ENCODE measurements at regions not wholly inside any gene's neighbourhood (a gene's known extent, or its start where the extent isn't known, plus 50 kb on each side); places are given as distances from the start of the nearest gene placed in this dataset.
"Not testable (repeated sequence)": the region's sequence is repeated elsewhere in the genome, so short reads cannot be mapped to it uniquely, and the experiment has no call there.

DNA sequence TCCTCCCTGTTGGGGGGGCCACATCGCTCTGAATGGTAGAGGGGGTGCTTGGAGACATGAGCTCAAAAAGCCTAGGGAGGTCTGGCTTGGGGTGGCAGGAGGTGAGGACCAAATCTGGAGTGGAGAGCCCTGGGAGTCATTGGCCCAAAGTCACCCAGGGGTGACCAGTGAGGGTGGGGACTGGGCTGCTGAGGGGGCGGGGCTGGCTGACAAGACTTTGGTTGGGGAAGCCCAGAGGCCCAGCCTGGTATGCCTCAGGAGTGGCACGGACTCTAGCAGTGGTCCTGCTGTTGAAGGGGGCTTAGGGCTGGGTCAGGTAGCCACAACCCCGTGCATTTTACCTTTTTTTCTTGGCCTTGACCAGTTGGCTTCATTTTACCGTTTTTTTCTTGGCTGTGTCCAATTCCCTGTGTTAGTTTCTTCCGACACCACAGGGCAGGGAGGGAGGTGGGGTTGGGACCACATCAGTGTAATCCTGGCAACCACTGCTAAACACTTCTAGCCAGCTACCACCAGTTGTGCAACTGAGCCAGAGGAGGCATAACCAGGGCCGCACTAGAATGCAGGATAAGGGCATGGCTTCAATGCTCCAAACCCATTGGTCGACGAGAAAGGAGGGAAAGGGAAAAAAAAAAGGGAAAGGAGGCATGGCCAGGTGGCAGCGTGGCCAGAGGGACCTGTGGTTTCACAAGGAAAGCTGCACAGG, 105.3 kb upstream of the C2CD4B start:
- DNase-seq (ENCODE audit: low read depth in 2 of 2) = no peak

DNA sequence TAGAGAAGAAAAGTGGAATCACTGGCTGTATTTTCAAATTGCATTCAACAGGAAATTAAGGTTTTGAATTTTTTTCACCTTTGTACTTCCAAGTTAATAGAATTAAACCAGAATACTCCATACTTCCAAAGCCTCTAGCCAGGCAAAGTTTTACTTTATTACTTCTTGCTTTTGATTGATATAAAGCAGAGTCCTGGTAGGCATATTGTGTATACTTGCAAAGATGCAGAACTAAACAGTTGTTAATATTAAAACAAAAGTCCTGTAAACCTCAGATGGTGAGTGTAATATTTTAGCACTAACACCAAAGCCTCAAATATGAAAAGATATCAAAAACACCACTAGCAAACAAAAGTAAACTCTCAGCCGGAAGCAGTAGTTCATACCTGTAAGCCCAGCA, 107.2 kb upstream of the C2CD4B start:
- no peak for DNase-seq (ENCODE audit: low read depth in 2 of 2)

DNA sequence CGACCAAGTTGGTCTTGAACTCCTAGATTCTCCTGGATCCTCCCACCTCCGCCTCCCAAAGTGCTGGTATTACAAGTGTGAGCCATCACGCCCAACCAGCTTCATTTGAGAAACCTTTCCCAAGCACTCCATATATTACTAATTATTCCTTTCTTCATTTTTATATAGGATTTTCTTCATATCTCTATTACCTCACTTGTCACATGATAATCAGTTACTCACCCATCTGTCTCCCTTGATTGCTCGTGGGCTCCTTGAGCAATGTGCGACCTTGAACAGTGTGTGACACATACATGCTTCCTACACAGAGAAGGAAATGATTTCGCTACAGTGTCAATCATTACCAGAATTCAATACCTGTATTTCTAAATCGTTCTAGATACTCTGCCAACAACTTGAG, 110.7 kb upstream of the C2CD4B start:
- no peak for DNase-seq (ENCODE audit: low read depth in 2 of 2)

DNA sequence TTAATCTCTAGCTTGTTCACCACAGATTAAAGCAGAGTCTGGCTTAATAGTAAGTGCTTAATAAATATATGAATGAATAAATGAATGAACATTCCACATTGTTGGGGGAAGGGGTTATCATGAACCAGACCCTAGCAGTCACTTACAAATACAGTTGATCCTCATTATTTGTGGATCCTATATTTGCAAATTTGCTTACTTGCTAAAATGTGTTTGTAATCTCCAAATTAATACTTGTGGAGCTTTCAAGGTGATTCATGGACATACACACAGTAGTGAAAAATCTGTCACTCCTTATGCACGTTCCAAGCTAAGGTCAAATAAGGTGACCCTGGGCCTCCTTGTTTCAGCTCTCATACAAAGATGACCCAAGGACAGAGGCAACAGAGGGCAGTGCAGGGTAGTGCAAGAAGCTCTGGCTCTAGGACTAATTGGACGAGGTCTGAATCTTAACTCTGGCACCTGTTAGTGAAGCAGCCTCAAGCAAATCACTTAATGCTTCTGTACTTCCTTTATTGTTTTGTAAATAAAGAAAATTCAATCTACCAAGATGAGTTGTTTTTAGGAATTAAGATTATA, 112.8 kb upstream of the C2CD4B start:
- DNase-seq (ENCODE audit: low read depth in 2 of 2) = no peak

DNA sequence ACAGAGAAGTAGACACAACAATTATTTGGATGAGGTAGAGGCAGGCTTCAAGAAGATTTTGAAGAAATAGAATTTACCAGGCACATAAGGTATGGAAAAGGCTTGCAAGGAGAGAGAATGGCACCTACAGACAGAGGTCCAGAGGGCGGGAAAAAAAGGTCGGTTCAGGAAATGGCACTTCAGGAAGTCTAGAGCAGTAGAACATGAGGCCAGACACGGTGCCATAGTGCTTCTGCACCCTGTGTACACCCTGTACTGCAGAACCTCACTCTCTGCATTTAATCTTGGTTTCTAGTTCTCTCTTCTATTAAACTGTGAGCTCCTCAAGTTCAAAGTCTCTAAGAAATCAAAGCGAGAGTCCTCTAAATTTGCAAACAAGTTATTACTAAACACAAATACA, 113.4 kb upstream of the C2CD4B start:
- DNase-seq (ENCODE audit: low read depth in 2 of 2) = no peak

DNA sequence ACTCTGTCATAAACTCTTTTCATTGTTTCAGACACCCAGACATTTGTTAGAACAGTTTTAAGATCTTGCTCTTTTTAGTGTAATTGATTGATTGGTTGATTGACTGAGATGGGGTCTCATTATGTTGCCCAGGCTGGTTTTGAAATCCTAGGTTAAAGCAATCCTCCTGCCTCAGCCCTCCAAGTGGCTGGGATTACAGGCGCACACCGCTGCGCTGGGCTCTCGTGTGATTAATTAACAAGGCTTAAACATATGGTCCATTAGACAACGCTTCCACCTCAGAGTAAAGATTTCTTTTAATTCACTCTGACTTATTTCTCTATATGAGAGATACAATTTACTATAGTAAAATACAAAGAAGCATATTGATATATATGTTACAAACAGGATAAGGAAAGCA, 114.0 kb upstream of the C2CD4B start:
- no peak for DNase-seq (ENCODE audit: low read depth in 2 of 2)

DNA sequence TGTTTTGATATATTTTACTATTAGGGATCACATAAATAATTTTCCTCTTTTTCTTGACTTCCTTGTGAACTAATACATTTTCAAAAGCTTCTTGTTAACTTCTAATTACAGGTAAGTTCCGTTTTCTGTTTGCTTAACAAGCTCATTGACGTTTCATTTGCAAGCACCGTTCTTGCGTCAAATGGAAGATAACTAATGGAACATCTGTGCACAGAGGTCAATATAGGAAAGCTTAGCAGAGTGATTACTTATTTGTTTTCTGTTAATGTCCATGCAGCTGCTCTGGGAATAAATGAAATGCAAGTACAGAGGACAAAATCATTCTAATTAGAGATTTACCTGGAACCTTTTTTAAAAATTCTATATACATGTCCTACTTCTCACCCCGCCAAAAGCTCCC, 115.5 kb upstream of the C2CD4B start:
- DNase-seq (ENCODE audit: low read depth in 2 of 2) = no peak

DNA sequence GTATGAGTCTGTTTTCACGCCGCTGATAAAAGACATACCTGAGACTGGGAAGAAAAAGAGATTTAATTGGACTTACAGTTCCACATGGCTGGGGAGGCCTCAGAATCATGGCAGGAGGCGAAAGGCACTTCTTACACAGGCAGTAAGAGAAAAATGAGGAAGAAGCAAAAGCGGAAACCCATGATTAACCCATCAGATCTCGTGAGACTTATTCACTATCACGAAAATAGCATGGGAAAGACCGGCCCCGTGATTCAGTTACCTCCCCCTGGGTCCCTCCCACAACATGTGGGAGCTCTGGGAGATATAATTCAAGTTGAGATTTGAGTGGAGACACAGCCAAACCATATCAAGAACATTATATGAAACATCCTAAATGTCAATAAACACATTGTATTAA, 116.7 kb upstream of the C2CD4B start:
- DNase-seq (ENCODE audit: low read depth in 2 of 2) = not testable (repeated sequence)

DNA sequence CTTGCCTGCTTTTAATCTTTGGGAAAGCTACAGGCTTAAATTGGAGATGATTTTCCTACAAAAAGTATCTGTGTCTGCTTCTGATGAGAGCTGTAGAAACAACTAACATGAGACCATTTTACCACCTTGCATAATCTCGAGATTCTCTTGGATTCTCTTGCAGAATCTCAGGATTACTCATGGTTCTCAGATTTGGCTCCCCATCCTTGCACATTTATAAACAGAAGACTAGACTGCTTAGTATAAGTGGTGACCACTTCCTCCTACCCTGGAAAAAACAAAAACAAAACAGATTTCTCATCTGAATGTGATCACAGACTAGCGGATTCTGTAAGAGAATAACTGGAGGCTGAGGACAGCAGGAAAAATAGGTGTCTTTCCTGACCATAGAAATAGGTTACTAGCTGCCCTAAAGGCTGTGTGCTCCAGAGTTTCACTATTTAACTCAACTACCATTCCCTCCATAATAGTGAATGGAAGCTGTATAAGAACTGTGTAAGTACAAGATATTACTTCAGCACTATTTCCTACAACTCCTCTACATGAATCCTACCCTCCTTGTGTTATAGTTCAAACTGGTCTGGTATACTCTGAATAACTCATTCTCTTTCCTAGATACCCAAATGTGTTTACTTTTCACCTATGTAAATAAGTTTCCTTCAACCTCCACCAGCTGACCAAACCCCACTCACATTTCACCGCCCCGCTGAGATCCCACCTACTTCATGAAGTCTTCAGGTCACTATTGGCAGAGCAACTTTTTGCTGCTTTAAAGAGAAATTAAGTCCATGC, 122.2 kb upstream of the C2CD4B start:
- DNase-seq (ENCODE audit: low read depth in 2 of 2) = no peak

DNA sequence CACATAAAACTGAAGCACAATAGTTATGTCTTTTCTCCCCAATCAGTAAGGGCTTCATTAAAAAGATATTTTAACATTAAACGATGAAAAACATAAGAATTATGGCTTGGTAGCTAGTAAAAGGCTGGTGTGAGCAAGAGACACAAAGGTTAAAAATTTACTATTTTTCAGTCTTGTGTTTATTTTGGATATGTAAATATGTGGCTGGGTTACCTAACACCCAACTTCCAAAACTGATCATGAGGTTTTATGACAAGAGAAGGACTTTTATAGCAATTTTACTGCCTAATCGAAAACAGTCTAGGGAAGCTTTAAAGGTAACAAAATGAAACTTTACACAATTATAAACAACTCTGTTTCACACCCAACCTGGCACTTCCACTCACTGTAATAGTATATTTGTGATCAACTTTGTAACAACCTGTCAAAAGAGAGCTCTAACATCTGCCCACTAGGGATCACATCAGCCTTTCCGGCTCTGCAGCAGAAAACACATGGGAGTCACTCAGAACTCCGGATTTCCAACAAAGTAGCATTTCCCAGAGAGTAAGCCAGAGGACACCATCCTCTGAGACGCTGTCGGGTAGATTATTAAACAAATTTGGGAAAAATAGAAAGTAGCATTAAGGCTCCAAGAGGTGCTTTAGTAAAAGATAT, 123.4 kb upstream of the C2CD4B start:
- DNase-seq (ENCODE audit: low read depth in 2 of 2) = no peak

DNA sequence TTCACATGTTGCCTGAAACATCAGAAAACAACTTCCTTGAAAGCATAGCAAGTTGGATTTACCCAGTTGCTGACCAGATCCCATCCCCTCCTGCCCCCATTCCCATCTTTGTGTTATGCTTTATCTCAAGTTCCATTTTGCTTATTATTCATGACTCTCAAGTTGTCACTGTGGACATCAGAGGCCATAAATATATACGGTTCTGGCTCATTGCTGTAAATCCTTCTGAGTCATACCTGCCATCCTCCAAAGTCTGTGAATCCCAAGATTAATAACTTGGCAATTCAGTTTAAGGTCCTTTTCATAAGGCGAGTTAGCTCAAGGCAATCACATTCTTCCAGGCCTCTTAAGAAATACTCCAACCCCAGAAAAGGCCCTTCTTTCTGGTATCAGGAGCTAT, 126.2 kb upstream of the C2CD4B start:
- DNase-seq (ENCODE audit: low read depth in 2 of 2) = no peak

DNA sequence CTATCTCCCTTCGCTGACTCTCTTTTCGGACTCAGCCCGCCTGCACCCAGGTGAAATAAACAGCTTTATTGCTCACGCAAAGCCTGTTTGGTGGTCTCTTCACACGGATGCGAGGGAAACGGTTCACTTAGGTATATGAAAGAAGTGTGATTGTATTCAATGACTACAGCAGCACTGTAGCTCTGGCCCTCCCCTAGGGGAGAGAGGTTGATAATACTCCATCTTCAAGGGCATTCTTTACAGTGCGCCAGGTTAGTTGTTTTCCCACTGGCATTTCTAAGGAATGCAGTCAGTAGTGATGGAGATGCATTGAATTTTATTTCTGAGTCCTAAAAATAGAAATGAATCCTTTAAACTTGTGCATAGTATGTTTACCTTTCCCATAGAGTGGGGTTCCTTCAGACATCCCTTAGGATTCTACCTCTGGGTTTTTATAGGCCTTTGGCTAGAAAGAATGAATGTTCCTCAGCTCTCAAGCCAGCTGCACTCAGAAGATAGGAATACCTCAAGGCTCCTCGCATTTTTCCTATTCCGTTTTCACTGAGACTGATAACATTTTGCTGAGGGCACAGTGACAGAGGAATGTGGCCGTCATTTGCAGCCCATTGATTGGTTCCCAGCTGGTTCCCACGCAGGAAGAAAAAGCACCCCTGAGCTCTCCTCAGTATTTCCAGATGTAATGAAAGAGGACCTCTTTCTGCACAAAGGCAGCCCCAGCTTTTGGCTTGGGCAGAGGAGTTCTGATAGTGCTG, 131.8 kb upstream of the C2CD4B start:
- no peak for DNase-seq (ENCODE audit: low read depth in 2 of 2)

DNA sequence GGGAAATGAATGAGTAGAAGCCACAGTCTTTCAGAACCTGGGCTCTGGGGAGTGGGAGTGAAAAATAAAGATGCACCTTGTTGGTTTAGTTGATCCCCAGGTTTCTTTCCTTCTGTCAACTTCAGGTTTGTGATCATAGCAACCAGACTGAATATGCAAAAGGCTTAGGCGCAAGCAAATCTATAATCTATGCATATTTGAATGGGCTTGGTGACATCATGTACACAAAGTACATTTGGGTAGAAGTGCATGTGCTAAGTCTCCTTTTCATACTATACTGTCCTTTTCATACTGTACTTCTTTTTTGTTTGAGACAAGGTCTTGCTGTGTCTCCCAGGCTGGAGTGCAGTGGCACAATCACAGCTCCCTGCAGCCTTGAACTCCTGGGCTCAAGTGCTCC, 132.4 kb upstream of the C2CD4B start:
- DNase-seq (ENCODE audit: low read depth in 2 of 2) = no peak

DNA sequence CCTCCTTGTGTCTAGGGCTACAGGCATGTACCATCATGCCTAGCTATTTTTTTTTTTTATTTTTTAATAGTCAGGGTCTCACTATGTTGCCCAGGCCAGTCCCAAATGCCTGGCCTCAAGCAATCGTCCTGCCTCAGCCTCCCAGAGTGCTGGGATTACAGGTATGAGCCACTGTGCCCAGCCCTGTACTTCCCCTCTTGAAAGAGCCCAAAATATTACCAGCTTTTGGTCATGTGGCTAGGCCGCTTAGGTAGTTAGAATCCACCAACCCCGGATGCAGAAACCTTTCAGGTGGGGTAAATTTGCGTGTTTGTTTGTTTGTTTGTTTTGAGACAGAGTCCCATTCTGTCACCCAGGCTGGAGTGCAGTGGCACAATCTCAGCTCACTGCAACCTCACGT, 132.8 kb upstream of the C2CD4B start:
- no peak for DNase-seq (ENCODE audit: low read depth in 2 of 2)

DNA sequence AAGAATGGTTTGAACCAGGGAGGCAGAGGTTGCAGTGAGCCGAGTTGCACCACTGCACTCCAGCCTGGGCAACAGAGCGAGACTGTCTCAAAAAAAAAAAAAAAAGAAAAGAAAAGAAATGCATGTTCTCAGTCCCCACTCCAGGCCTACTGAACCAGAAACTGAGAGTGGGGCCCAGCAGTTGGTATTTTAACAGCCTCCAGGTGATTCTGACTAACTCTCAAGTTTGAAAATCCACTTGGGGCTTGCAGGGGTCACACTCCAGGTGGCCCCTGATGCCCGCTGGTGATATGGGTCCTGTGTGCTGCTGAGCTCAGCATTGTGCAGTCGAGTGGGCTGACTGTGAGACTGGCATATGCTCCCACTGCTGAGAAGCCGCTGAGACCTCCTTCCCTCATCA, 133.7 kb upstream of the C2CD4B start:
- no peak for DNase-seq (ENCODE audit: low read depth in 2 of 2)

DNA sequence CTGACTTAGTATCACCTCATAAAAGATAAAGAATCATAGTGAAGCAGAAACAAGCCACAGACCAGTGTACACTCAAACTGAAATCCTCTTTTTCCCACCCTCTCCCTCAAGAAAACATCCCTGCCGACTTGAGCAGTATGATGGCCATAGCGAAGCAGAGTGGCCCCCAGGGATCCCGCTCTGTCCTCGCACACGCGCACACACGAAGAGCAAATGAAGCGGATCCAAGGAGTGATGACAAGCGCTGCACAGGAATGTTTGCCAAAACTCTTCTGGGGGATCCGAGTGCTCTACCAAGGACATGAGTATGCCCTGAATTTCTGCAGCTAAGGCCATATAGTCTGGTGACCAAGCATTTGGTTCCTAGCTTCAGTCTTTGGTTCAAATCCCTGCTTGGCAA, 134.5 kb upstream of the C2CD4B start:
- no peak for DNase-seq (ENCODE audit: low read depth in 2 of 2)

DNA sequence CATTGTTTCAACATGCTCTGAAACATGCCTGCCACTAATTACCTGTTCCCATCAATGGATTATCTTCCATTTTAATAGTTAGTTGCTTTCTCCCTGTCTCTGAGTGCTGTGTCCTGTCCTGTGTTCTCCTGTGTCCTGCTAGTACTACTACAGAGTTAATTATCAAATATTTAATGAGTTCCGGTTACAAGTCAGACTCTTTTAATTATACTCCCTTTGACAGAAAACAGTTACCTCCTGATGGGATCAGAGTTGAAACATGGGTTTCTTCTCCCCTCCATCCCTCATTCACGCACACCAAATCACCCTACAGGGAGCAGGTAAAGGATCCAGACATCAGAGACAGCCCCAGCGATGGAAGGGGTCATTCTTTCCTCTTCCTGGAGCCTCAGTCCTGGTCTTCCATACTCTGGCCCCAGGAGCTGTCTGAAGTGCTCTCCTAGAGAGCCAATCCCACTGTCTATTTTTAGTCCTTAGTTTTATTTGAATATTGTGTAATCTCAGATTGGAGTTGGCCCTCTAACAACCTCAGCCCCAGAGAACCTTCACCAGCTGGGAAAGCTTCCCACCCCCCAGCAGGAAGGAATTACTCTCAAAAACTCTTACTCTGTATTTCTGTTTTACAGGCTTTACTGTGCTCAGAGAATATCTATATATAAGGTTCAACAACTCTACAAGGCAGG, 137.0 kb upstream of the C2CD4B start:
- DNase-seq (ENCODE audit: low read depth in 2 of 2) = no peak

DNA sequence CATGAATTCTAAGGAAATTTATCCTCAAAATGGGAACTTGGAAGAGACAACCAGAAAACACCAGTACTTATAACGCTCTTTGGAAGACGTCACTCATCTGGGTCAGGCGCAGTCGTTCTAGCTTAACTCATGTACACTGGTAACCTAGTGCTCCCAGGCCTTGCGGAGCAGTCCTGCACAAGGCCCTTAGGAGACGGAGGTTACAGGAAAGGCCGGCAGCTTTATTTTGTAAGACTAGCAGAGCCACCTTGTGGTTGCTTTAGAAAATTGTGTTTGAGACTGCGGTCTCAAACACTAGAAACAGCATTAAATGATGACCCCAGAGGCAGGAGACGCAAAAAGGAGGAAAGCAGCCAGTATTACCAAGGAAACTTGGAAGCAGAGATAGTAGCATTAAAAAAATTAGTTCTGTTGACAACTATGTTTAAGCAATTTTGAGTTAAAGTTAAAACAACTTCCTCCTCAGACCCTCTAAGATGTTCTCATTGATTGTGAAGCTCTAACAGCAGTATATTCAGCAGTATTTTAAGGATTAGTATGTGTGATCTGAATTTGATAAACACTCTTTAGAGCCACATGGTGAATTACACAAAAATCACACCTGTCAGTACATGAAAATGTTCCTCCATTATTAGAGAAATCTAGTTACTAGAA, 141.9 kb upstream of the C2CD4B start:
- DNase-seq (ENCODE audit: low read depth in 2 of 2) = no peak

DNA sequence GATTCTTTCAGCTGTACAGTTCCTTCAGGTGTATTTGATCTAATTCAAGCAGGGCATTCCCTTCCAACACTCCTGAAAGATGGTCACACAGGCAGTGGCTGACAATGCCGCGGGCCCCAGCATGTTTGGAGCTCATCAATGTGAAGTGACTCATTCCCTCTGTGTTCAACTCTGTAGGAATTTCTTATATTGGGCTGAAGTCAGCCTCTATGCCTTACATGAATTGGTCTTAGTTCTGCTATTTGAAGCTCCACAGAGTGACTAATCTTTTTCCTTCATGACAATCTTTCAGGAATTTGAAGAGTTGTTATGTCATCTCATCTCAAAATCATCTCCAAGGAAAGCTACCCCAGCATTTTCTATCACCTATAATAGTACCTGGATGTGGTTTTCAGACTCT, 142.5 kb upstream of the C2CD4B start:
- DNase-seq (ENCODE audit: low read depth in 2 of 2) = no peak

DNA sequence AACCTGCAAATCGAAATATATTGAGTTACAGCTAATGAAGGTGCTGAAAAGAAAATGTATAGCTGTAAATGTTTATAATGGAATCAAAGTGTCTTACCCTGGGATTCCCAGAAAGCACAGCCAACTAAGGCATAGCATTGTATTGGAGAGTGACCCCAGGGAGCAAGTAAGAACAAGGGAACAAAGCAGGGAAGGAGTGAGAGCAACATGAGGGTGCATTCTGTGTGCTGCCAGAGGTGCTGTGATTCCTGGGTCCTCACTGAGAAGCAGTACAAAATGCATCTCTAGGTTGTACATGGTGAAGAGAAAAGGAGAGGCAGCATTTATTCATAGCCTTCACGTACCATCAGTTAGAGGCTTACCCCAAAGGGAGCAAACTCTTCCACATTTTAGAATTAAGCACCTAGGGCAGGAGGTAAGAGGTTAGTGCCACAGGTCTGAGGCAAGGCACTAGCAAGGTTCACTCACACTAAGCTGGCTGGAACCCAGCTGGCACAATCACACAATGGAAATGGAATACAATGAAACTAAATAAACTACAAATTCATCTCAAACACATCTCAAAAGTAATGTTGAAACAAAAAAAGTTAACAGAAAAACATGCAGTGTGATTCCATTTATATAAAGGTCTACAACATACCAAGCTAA, 151.5 kb upstream of the C2CD4B start:
- no peak for DNase-seq (ENCODE audit: low read depth in 2 of 2)
